ENCODE measurements at regions not wholly inside any gene's neighbourhood (a gene's known extent, or its start where the extent isn't known, plus 50 kb on each side); places are given as distances from the start of the nearest gene placed in this dataset.

GRCh38 chr4:20302336-20302735, 50.6 kb downstream of the SLIT2 start:
- Mint-ChIP-seq H3K27ac (ENCODE audit: low read depth, unreplicated experiment) (no peak overlapping the region), H3K36me3 (ENCODE audit: insufficient read depth, unreplicated experiment) (no peaks in the 10 kb centered on the region), H3K4me3 (ENCODE audit: unreplicated experiment) (no peak overlapping the region), H3K9me3 (ENCODE audit: unreplicated experiment) (no peaks in the 10 kb centered on the region), H3K27me3 (ENCODE audit: insufficient read depth, unreplicated experiment) (no peaks in the 10 kb centered on the region), H3K4me1 (ENCODE audit: insufficient read depth, unreplicated experiment) (no peaks in the 10 kb centered on the region)
- POLR2A ChIA-PET = no interaction called here
- CTCF ChIA-PET = no interaction called here
- BruUV-seq (replicated peaks) = no TSS peak
- DNase-seq (ENCODE audit: unreplicated experiment) = no peak
- intact Hi-C loops (cut with micrococcal nuclease) = no loop called here
- TF ChIP-seq, protein P1, sequence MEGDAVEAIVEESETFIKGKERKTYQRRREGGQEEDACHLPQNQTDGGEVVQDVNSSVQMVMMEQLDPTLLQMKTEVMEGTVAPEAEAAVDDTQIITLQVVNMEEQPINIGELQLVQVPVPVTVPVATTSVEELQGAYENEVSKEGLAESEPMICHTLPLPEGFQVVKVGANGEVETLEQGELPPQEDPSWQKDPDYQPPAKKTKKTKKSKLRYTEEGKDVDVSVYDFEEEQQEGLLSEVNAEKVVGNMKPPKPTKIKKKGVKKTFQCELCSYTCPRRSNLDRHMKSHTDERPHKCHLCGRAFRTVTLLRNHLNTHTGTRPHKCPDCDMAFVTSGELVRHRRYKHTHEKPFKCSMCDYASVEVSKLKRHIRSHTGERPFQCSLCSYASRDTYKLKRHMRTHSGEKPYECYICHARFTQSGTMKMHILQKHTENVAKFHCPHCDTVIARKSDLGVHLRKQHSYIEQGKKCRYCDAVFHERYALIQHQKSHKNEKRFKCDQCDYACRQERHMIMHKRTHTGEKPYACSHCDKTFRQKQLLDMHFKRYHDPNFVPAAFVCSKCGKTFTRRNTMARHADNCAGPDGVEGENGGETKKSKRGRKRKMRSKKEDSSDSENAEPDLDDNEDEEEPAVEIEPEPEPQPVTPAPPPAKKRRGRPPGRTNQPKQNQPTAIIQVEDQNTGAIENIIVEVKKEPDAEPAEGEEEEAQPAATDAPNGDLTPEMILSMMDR (IDR thresholded peaks at IDR 0.05; ENCODE audit: unreplicated experiment) = no peak

DNA sequence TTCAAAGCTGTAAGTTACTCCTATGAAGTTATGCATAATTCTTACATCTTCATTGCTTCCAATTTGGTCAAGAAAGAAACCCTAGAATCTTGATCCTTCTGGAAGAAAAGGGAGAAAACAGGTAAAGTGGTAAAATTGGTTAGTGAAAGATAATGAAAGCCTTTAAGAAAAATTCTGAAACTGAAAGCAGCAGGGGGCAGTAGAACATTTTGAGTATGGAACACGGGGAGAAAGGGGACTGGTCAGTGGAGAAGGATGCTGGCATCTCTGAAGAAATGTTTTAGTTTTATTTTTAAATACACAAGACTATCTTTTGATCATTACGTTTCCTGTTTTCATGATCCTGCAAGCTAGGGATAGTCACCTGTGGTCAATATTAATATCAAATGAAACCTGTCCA, 54.3 kb downstream of the SLIT2 start:
- POLR2A ChIA-PET = no interaction called here
- TF ChIP-seq, protein P1 (IDR thresholded peaks at IDR 0.05; ENCODE audit: unreplicated experiment) = no peak
- no peak overlapping the region for H3K4me3 Mint-ChIP-seq (ENCODE audit: unreplicated experiment)
- no peaks in the 10 kb centered on the region for H3K4me1 Mint-ChIP-seq (ENCODE audit: insufficient read depth, unreplicated experiment)
- H3K27me3 Mint-ChIP-seq (ENCODE audit: insufficient read depth, unreplicated experiment) = no peaks in the 10 kb centered on the region
- H3K9me3 Mint-ChIP-seq (ENCODE audit: unreplicated experiment) = no peaks in the 10 kb centered on the region
- BruUV-seq (replicated peaks) = no TSS peak
- intact Hi-C loops (cut with micrococcal nuclease) = no loop called here
- no peak overlapping the region for H3K27ac Mint-ChIP-seq (ENCODE audit: low read depth, unreplicated experiment)
- peak; percentile 34 for DNase-seq (ENCODE audit: unreplicated experiment)
- peaks cover 7% of the 10 kb centered on the region for H3K36me3 Mint-ChIP-seq (ENCODE audit: insufficient read depth, unreplicated experiment)
- CTCF ChIA-PET = interaction anchor here (1.1 to 1.2 kb wide), 4 partner anchors 13 to 380 kb away, joined by 3 to 5 read pairs (median 4); no protein-coding TSS in a partner anchor

- POLR2A ChIA-PET = no interaction called here
- Mint-ChIP-seq H3K27ac (ENCODE audit: low read depth, unreplicated experiment) (no peak overlapping the region), H3K4me3 (ENCODE audit: unreplicated experiment) (no peak overlapping the region), H3K36me3 (ENCODE audit: insufficient read depth, unreplicated experiment) (peaks cover 7% of the 10 kb centered on the region), H3K4me1 (ENCODE audit: insufficient read depth, unreplicated experiment) (no peaks in the 10 kb centered on the region), H3K27me3 (ENCODE audit: insufficient read depth, unreplicated experiment) (no peaks in the 10 kb centered on the region), H3K9me3 (ENCODE audit: unreplicated experiment) (no peaks in the 10 kb centered on the region)
- no TSS peak for BruUV-seq (replicated peaks)
- intact Hi-C loops (cut with micrococcal nuclease) = no loop called here
- TF ChIP-seq, protein P1 (IDR thresholded peaks at IDR 0.05; ENCODE audit: unreplicated experiment) = no peak
- DNase-seq (ENCODE audit: unreplicated experiment) = no peak
- CTCF ChIA-PET = no interaction called here
Measured at GRCh38 chr4:20311856-20312255, 60.2 kb downstream of the SLIT2 start.

DNA sequence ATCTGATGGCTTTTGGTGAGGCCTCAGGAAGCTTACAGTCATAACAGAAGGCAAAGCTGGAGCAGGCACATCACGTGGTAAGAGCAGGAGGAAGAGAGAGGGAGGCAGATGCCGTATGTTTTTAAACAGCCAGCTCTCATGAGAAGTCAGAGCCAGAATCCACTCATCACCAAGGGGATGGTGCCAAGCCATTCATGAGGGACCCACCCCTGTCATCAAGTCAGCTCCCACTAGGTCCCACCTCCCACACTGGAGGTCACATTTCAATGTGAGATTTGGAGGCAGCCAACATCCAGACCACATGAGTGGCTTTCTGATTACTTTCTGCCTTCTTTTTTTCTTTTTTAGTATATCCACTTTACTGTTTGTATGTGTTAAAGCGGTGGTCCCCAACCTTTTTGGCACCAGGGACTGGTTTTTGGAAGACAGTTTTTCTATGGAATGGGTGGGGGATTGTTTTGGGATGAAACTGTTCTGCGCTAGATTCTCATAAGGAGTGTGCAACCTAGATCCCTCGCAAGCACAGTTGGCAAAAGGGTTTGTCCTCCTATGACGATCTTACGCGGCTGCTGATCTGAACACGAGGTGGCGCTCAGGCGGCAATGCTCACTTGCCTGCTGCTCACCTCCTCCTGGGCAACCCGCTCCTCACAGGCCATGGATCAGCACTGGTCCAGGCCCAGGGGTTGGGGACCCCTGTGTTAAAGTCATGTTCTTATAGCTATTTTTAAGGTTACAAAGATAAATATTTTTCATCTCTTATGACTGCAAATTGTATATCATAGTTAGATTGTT, 61.7 kb downstream of the SLIT2 start:
- H3K4me1 Mint-ChIP-seq (ENCODE audit: insufficient read depth, unreplicated experiment) = no peaks in the 10 kb centered on the region

More for the DNA sequence above, 61.7 kb downstream of the SLIT2 start:
- H3K27ac Mint-ChIP-seq (ENCODE audit: low read depth, unreplicated experiment) = no peak overlapping the region
- POLR2A ChIA-PET = no interaction called here
- H3K36me3 Mint-ChIP-seq (ENCODE audit: insufficient read depth, unreplicated experiment) = peaks cover 7% of the 10 kb centered on the region
- no peaks in the 10 kb centered on the region for H3K27me3 Mint-ChIP-seq (ENCODE audit: insufficient read depth, unreplicated experiment)
- no peak for DNase-seq (ENCODE audit: unreplicated experiment)
- intact Hi-C loops (cut with micrococcal nuclease) = no loop called here
- H3K9me3 Mint-ChIP-seq (ENCODE audit: unreplicated experiment) = no peaks in the 10 kb centered on the region
- CTCF ChIA-PET = no interaction called here
- no peak overlapping the region for H3K4me3 Mint-ChIP-seq (ENCODE audit: unreplicated experiment)
- no TSS peak for BruUV-seq (replicated peaks)
- TF ChIP-seq, protein P1 (IDR thresholded peaks at IDR 0.05; ENCODE audit: unreplicated experiment) = no peak
